ENCODE measurements at regions not wholly inside any gene's neighbourhood (a gene's known extent, or its start where the extent isn't known, plus 50 kb on each side); places are given as distances from the start of the nearest gene placed in this dataset.

DNA sequence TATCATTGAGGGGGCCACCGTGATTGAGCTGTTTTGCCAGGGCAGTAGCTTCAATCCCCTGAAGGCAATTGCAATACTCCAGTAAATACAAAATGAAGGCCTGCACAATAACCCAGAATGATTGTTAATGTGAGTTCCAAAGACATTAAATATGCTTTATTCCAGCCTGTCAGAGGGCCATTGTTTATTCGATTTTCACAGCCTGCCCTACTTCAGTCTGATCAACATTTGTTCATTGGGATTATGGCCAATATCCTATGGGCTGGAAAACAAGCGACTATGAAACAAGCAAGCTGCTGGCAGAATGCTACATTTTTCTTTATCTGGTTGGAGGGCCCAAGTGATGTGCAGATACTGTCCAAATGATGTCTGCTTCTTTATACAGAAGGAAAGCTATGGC is 543.1 kb downstream of the TLE1 start:
- no peak overlapping the region for H4K91ac ChIP-seq (ENCODE audit: insufficient read length, low read depth, low read length)
- no peak overlapping the region for H4K8ac ChIP-seq (replicated peaks; ENCODE audit: insufficient read length, low read depth, low read length)
- H4K20me1 ChIP-seq (ENCODE audit: control insufficient read depth, insufficient read depth, insufficient read length) = no peaks in the 10 kb centered on the region
- no peaks in the 10 kb centered on the region for H3K9me3 ChIP-seq (ENCODE audit: control insufficient read depth, low read depth, low read length)
- H3K4ac ChIP-seq (ENCODE audit: low read depth, low read length) = no peak overlapping the region
- no peak overlapping the region for H3T11ph ChIP-seq (ENCODE audit: low read length)
- no peak overlapping the region for H2BK12ac ChIP-seq (ENCODE audit: insufficient read length, low read depth, low read length)
- Mint-ChIP-seq H3K4me3 (no peak overlapping the region), H3K9me3 (peaks cover 0 to 3% of the 10 kb centered on the region in 2 experiments; a peak in 3 of 5 replicates), H3K27me3 (ENCODE audit: low read depth) (no peaks in the 10 kb centered on the region), H3K27ac (no peak overlapping the region), H3K36me3 (ENCODE audit: insufficient read depth in 1 of 3, low read depth in 3 of 3) (no peaks in the 10 kb centered on the region), H3K4me1 (peaks cover 4 to 9% of the 10 kb centered on the region in 2 experiments; a peak in 3 of 4 replicates)
- H3K79me2 ChIP-seq (ENCODE audit: insufficient read depth, low read length) = no peaks in the 10 kb centered on the region
- H3K23ac ChIP-seq (ENCODE audit: insufficient read length, low read depth, low read length) = no peak overlapping the region
- H2AK5ac ChIP-seq (ENCODE audit: insufficient read length, low read length) = no peak overlapping the region
- H2AFZ ChIP-seq (ENCODE audit: low read length) = no peak overlapping the region
- H3K27me3 ChIP-seq (ENCODE audit: insufficient read depth, low read length) = no peaks in the 10 kb centered on the region
- H2BK20ac ChIP-seq (ENCODE audit: low read depth, low read length, poor library complexity, severe bottlenecking) = no peak overlapping the region
- no peaks in the 10 kb centered on the region for H3K4me1 ChIP-seq (ENCODE audit: insufficient read depth, low read length)
- H4K5ac ChIP-seq (ENCODE audit: insufficient read length, low read depth, low read length) = no peak overlapping the region
- WGBS (ENCODE audit: extremely low coverage, insufficient read length, low lambda C conversion rate) = no CpG with 5 or more reads among the region's 3 CpGs
- H3K23me2 ChIP-seq (ENCODE audit: insufficient read length, low read depth, low read length, poor library complexity, severe bottlenecking) = no peaks in the 10 kb centered on the region
- no peak overlapping the region for H3K4me2 ChIP-seq (ENCODE audit: insufficient read depth, insufficient read length, low read length)
- H2BK15ac ChIP-seq (ENCODE audit: low read depth, low read length) = no peak overlapping the region
- no peak overlapping the region for H2BK5ac ChIP-seq (ENCODE audit: insufficient read length, low read length)
- H3K18ac ChIP-seq (ENCODE audit: insufficient read length, low read depth, low read length) = no peak overlapping the region
- DNase-seq = no peak
- TF ChIP-seq, protein P1, sequence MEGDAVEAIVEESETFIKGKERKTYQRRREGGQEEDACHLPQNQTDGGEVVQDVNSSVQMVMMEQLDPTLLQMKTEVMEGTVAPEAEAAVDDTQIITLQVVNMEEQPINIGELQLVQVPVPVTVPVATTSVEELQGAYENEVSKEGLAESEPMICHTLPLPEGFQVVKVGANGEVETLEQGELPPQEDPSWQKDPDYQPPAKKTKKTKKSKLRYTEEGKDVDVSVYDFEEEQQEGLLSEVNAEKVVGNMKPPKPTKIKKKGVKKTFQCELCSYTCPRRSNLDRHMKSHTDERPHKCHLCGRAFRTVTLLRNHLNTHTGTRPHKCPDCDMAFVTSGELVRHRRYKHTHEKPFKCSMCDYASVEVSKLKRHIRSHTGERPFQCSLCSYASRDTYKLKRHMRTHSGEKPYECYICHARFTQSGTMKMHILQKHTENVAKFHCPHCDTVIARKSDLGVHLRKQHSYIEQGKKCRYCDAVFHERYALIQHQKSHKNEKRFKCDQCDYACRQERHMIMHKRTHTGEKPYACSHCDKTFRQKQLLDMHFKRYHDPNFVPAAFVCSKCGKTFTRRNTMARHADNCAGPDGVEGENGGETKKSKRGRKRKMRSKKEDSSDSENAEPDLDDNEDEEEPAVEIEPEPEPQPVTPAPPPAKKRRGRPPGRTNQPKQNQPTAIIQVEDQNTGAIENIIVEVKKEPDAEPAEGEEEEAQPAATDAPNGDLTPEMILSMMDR (conservative IDR thresholded peaks at IDR 0.05) = no peak
- H3K27ac ChIP-seq (ENCODE audit: insufficient read length, low read depth, low read length) = no peak overlapping the region
- H3K9ac ChIP-seq (ENCODE audit: extremely low read depth, insufficient read length, low read length) = no peak overlapping the region
- H3K79me1 ChIP-seq (ENCODE audit: insufficient read depth, low read depth, low read length, poor library complexity, severe bottlenecking) = no peaks in the 10 kb centered on the region
- no peak overlapping the region for H3K14ac ChIP-seq (ENCODE audit: insufficient read depth, low read length)
- no peak overlapping the region for H2BK120ac ChIP-seq (ENCODE audit: low read depth, low read length, poor library complexity, severe bottlenecking)
- H3K56ac ChIP-seq (ENCODE audit: insufficient read length, low read depth, low read length) = no peak overlapping the region

Data from H9 (cell line).